T-helper 1 cell treated with Interleukin-12 subunit alpha and Interleukin-12 subunit beta and Interleukin-4 antibody, amounts not matched to agents 30 μg/mL and 1 μg/mL, for 36 hours (primary cell): ENCODE measurements at regions not wholly inside any gene's neighbourhood (a gene's known extent, or its start where the extent isn't known, plus 50 kb on each side); places are given as distances from the start of the nearest gene placed in this dataset.

Experiments
- H3K27ac Mint-ChIP-seq: one replicate; pipeline ENCODE4 v1.8.0; 2021; ENCODE audit warnings: mild to moderate bottlenecking, mixed read lengths
- H3K27me3 Mint-ChIP-seq: one replicate; pipeline ENCODE4 v1.8.0; 2021; ENCODE audit warnings: low read depth, mixed read lengths
- H3K36me3 Mint-ChIP-seq: one replicate; pipeline ENCODE4 v1.8.0; 2021; ENCODE audit warnings: low read depth, mixed read lengths
- H3K4me1 Mint-ChIP-seq: one replicate; pipeline ENCODE4 v1.8.0; 2021; ENCODE audit warnings: low read depth, mixed read lengths
- H3K4me3 Mint-ChIP-seq: one replicate; pipeline ENCODE4 v1.8.0; 2021; ENCODE audit warnings: mild to moderate bottlenecking, moderate library complexity, mixed read lengths
- H3K9me3 Mint-ChIP-seq: one replicate; pipeline ENCODE4 v1.8.0; 2021; ENCODE audit warnings: mixed read lengths

GRCh38 chr12:111310076-111310870, 58.6 kb downstream of the PHETA1 start:
- H3K27me3 Mint-ChIP-seq, result peaks cover 3% of the 10 kb centered on the region
- peaks cover 4% of the 10 kb centered on the region for H3K4me1 Mint-ChIP-seq
- peaks cover 14% of the 10 kb centered on the region for H3K9me3 Mint-ChIP-seq
- H3K4me3 Mint-ChIP-seq, result no peak overlapping the region
- H3K27ac Mint-ChIP-seq, result no peak overlapping the region
- peaks cover 2% of the 10 kb centered on the region for H3K36me3 Mint-ChIP-seq

DNA sequence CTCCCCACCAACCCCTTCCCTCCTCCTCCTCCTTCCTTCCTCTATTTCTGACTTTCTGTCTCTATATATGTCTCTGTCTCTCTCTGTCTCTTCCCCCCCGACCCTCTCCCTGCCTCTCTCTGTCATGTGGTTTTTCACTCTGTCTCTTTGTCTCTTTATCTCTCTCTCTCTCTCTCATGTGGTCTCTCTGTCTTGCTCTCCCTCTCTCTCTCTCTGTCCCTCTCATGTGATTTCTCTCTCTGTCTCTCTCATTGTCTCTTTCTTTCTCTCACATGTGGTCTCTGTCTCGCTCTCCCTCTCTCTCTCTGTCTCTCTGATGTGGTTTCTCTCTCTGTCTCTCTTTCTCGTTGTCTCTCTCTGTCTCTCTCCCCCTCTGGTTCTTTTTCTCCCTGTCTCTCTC, 59.3 kb downstream of the PHETA1 start:
- Mint-ChIP-seq H3K9me3 (peaks cover 20% of the 10 kb centered on the region), H3K4me1 (peaks cover 4% of the 10 kb centered on the region), H3K4me3 (no peak overlapping the region), H3K36me3 (peaks cover 2% of the 10 kb centered on the region), H3K27me3 (peaks cover 3% of the 10 kb centered on the region), H3K27ac (no peak overlapping the region)

GRCh38 chr12:111308473-111308872, 60.4 kb downstream of the PHETA1 start:
- H3K4me3 Mint-ChIP-seq, result no peak overlapping the region
- peaks cover 2% of the 10 kb centered on the region for H3K36me3 Mint-ChIP-seq
- peaks cover 27% of the 10 kb centered on the region for H3K9me3 Mint-ChIP-seq
- no peaks in the 10 kb centered on the region for H3K4me1 Mint-ChIP-seq
- H3K27ac Mint-ChIP-seq, result no peak overlapping the region
- no peaks in the 10 kb centered on the region for H3K27me3 Mint-ChIP-seq

DNA sequence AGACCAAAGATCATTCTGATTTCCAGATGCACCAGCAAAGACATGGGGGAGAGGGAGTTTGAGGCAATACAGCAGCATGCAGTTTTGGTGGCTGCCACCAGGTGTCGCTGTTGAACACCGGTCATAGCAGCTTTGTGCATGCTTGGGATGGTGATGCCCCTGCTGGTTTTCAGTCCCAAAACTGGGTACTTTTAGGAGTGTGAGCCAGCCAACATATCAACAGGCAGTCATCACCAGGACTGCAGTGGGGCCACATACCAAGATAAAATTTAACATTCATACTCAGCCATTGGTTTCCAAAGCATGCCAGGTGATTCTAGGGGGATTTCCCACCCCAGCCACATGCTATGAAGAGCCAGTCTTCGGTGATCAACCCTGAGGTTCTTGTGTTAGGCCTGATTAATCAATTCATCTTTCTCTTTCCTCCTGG, 64.2 kb downstream of the PHETA1 start:
- H3K4me3 Mint-ChIP-seq, result no peak overlapping the region
- H3K36me3 Mint-ChIP-seq, result peaks cover 2% of the 10 kb centered on the region
- H3K9me3 Mint-ChIP-seq, result peaks cover 27% of the 10 kb centered on the region
- H3K4me1 Mint-ChIP-seq, result no peaks in the 10 kb centered on the region
- H3K27me3 Mint-ChIP-seq, result no peaks in the 10 kb centered on the region
- no peak overlapping the region for H3K27ac Mint-ChIP-seq

DNA sequence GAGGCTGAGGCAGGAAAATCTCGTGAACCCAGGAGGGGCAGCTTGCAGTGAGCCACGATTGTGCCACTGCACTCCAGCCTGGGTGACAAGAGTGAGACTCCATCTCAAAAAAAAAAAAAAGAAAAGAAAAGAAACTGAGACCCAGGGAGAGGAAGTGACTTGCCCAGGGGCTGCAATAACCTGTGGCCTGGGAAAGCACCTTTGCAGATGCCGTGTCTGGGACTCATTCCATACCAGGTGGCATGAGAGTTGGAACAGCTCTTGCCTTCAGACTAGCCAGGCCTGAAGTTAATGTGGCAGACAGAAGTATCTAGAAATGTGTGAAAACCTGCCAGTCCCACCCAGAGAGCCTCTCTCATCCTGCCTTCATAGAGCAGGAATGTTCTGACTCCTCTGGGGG, 65.4 kb downstream of the PHETA1 start:
- H3K36me3 Mint-ChIP-seq, result peaks cover 2% of the 10 kb centered on the region
- no peak overlapping the region for H3K4me3 Mint-ChIP-seq
- H3K4me1 Mint-ChIP-seq, result no peaks in the 10 kb centered on the region
- H3K27me3 Mint-ChIP-seq, result no peaks in the 10 kb centered on the region
- H3K27ac Mint-ChIP-seq, result no peak overlapping the region
- peaks cover 27% of the 10 kb centered on the region for H3K9me3 Mint-ChIP-seq

DNA sequence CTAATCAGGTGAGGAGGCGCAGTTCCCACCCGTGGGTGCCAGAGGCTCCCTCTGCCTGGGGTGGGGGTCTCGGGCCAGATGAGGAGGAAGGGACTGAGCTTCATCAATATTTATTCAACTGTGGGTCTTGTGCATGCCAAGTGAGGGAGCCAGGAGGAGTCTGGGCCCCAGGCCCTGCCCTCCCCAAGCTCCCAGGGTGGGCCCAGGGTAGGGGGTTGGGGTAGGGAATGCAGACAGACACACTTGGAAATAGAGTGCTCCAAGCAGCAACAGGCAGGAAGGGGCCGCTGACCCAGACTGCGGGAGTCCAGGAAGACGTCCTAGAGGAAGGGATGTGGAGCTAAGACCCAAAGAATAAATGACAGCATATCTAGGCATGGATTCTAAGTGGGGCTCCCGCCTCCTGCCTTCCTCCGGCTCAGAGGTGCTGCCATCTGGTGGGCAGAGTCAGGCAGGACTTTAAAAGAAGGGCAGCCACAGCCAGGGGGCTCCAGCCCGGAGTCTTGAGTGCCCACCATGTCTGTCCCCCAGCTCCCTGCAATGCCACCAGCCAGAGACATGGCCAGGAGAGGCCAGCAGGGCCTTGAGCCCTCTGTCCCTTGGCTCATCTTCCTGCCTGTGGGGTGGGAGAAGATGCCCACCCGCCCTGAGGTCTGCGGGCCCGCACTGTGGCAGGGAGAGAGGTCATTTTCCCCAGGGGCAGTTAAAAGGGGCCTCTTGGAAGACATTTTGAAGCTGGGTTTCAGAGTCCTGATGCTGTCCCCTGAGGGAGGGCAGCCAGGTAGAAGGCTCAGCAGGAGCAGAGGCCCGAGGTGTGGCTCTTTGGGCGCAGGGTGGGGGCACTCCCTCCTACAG, 70.1 kb downstream of the PHETA1 start:
- Mint-ChIP-seq H3K4me3 (no peak overlapping the region), H3K9me3 (no peaks in the 10 kb centered on the region), H3K27ac (no peak overlapping the region), H3K27me3 (no peaks in the 10 kb centered on the region), H3K4me1 (no peaks in the 10 kb centered on the region), H3K36me3 (no peaks in the 10 kb centered on the region)

GRCh38 chr12:111297703-111298426, 71.0 kb downstream of the PHETA1 start:
- no peaks in the 10 kb centered on the region for H3K4me1 Mint-ChIP-seq
- no peaks in the 10 kb centered on the region for H3K9me3 Mint-ChIP-seq
- no peaks in the 10 kb centered on the region for H3K36me3 Mint-ChIP-seq
- H3K27ac Mint-ChIP-seq, result no peak overlapping the region
- H3K4me3 Mint-ChIP-seq, result no peak overlapping the region
- H3K27me3 Mint-ChIP-seq, result no peaks in the 10 kb centered on the region

- Mint-ChIP-seq H3K27me3 (no peaks in the 10 kb centered on the region), H3K36me3 (no peaks in the 10 kb centered on the region), H3K9me3 (no peaks in the 10 kb centered on the region), H3K4me1 (no peaks in the 10 kb centered on the region), H3K4me3 (no peak overlapping the region), H3K27ac (no peak overlapping the region)
Observed at GRCh38 chr12:111296906-111297463, 71.9 kb downstream of the PHETA1 start.

GRCh38 chr12:111295176-111295575, 73.7 kb downstream of the PHETA1 start:
- no peak overlapping the region for H3K27ac Mint-ChIP-seq
- no peaks in the 10 kb centered on the region for H3K4me1 Mint-ChIP-seq
- H3K4me3 Mint-ChIP-seq, result no peak overlapping the region
- no peaks in the 10 kb centered on the region for H3K36me3 Mint-ChIP-seq
- H3K27me3 Mint-ChIP-seq, result no peaks in the 10 kb centered on the region
- no peaks in the 10 kb centered on the region for H3K9me3 Mint-ChIP-seq

- H3K4me3 Mint-ChIP-seq, result no peak overlapping the region
- H3K27ac Mint-ChIP-seq, result no peak overlapping the region
- no peaks in the 10 kb centered on the region for H3K36me3 Mint-ChIP-seq
- H3K4me1 Mint-ChIP-seq, result no peaks in the 10 kb centered on the region
- no peaks in the 10 kb centered on the region for H3K27me3 Mint-ChIP-seq
- H3K9me3 Mint-ChIP-seq, result no peaks in the 10 kb centered on the region
Observed at GRCh38 chr12:111293266-111294009, 75.5 kb downstream of the PHETA1 start.

DNA sequence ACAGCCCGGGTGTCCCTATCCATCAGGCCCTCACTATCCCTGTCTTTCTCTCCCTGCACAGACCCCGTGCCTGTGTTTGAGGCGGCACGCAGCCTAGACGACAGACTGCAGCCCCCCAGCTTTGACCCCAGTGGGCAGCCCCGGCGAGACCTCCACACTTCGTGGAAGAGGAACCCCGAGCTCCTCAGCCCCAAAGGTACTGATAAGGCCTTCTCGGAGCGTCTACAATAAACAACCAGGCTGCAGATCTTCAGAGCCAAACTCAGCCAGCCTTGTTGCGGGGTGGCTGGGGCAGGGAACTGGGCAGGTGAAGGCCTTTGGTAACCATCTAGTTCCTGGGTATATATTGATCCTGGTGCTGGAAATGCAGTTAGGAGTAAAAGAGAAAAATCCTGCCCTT, 77.5 kb downstream of the PHETA1 start:
- Mint-ChIP-seq H3K27ac (no peak overlapping the region), H3K9me3 (no peaks in the 10 kb centered on the region), H3K4me3 (no peak overlapping the region), H3K36me3 (no peaks in the 10 kb centered on the region), H3K27me3 (no peaks in the 10 kb centered on the region), H3K4me1 (no peaks in the 10 kb centered on the region)

GRCh38 chr12:111288771-111289170, 80.1 kb downstream of the PHETA1 start:
- Mint-ChIP-seq H3K4me1 (no peaks in the 10 kb centered on the region), H3K9me3 (no peaks in the 10 kb centered on the region), H3K36me3 (no peaks in the 10 kb centered on the region), H3K27me3 (no peaks in the 10 kb centered on the region), H3K4me3 (no peak overlapping the region), H3K27ac (no peak overlapping the region)

GRCh38 chr12:111287125-111287900, 81.6 kb downstream of the PHETA1 start:
- Mint-ChIP-seq H3K27ac (no peak overlapping the region), H3K4me1 (no peaks in the 10 kb centered on the region), H3K27me3 (no peaks in the 10 kb centered on the region), H3K9me3 (no peaks in the 10 kb centered on the region), H3K4me3 (no peak overlapping the region), H3K36me3 (no peaks in the 10 kb centered on the region)
